ENCODE measurements at regions not wholly inside any gene's neighbourhood (a gene's known extent, or its start where the extent isn't known, plus 50 kb on each side); places are given as distances from the start of the nearest gene placed in this dataset.

- no peaks in the 10 kb centered on the region for H3K9me3 Mint-ChIP-seq
Observed at GRCh38 chr16:49956915-49957314, 68.1 kb upstream of the CNEP1R1 start.

More at GRCh38 chr16:49956915-49957314, 68.1 kb upstream of the CNEP1R1 start:
- Histone ChIP-seq H3K27me3 (ENCODE audit: insufficient read depth) (no peaks in the 10 kb centered on the region), H3K4me3 (no peak overlapping the region), H2AFZ (no peak overlapping the region), H4K20me1 (replicated peaks; ENCODE audit: insufficient read depth) (no peaks in the 10 kb centered on the region), H3K4me2 (no peak overlapping the region), H3K9me2 (ENCODE audit: insufficient read depth) (no peaks in the 10 kb centered on the region), H3K36me3 (ENCODE audit: insufficient read depth) (no peaks in the 10 kb centered on the region), H3K79me2 (replicated peaks; ENCODE audit: insufficient read depth) (no peaks in the 10 kb centered on the region), H3F3A (replicated peaks; ENCODE audit: low read depth) (no peaks in the 10 kb centered on the region), H3K27ac (ENCODE audit: low read depth) (no peak overlapping the region), H3K4me1 (ENCODE audit: insufficient read depth) (no peaks in the 10 kb centered on the region)
- H3K27ac Mint-ChIP-seq: no peak overlapping the region
- TF ChIP-seq EZH2 (IDR thresholded peaks at IDR 0.05; ENCODE audit: low read depth, unreplicated experiment) (no peak), REST (IDR thresholded peaks at IDR 0.05; ENCODE audit: unreplicated experiment) (no peak), JUNB (IDR thresholded peaks at IDR 0.05; ENCODE audit: unreplicated experiment) (no peak), CTCF (conservative IDR thresholded peaks at IDR 0.05; ENCODE audit: low read depth in 2 of 2) (no peak), NANOG (IDR thresholded peaks at IDR 0.05; ENCODE audit: borderline replicate concordance) (no peak), ZNF114 (CRISPR knock-in tag; IDR thresholded peaks at IDR 0.05) (no peak), EZH2phosphoT487 (IDR thresholded peaks at IDR 0.05; ENCODE audit: unreplicated experiment) (no peak), CREB1 (CRISPR knock-in tag; IDR thresholded peaks at IDR 0.05; ENCODE audit: low read depth) (no peak), ETS1 (IDR thresholded peaks at IDR 0.05) (no peak), ZNF331 (CRISPR knock-in tag; IDR thresholded peaks at IDR 0.05; ENCODE audit: low read depth) (no peak), POLR2AphosphoS5 (IDR thresholded peaks at IDR 0.05; ENCODE audit: low read depth) (no peak)
- H3K4me3 Mint-ChIP-seq: no peak overlapping the region
- peaks cover 2% of the 10 kb centered on the region for H3K27me3 Mint-ChIP-seq (ENCODE audit: insufficient read depth, low read depth, poor library complexity)
- DNase-seq (ENCODE audit: low spot score): no peak
- no peak for ATAC-seq
- H3K36me3 Mint-ChIP-seq (ENCODE audit: low read depth): no peaks in the 10 kb centered on the region
- peaks cover 3% of the 10 kb centered on the region; the same call in 2 of the 3 replicates for H3K4me1 Mint-ChIP-seq

All from GM23338 (cell line).